C4-2B (cell line): ENCODE measurements at regions not wholly inside any gene's neighbourhood (a gene's known extent, or its start where the extent isn't known, plus 50 kb on each side); places are given as distances from the start of the nearest gene placed in this dataset.

Source experiments
- CTCF ChIP-seq: fragments of 450-650 bp; conservative IDR thresholded peaks from 2 replicates; pipeline ENCODE4 v1.5.1; 2017; ENCODE audit warnings: mild to moderate bottlenecking
- ZFX ChIP-seq: fragments of 450-650 bp; IDR thresholded peaks from 2 replicates; pipeline ENCODE4 v1.6.1; 2017

DNA sequence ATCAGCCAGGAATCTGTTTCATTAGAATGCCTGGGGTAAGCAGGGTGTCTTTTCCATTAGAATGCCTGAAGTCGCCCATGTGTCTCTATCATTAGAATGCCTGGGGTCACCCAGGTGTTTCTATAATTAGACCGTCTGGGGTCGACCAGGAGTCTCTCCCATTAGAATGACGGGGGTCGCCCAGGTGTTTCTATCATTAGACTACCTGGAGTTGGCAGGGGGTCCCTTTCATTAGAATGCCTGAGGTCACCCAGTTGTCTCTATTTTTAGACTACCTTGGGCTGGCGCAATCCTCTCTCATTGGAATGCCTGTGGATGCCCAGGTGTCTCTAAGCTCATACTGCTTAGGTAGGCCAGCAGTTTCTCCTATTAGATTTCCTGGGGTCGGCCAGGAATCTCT lies 1447.6 kb downstream of the UQCRFS1 start:
- no peak for TF ChIP-seq CTCF
- no peak for TF ChIP-seq ZFX
